ENCODE measurements at regions not wholly inside any gene's neighbourhood (a gene's known extent, or its start where the extent isn't known, plus 50 kb on each side); places are given as distances from the start of the nearest gene placed in this dataset.
A peak's percentile ranks its signal among the peaks of the same experiment; 100 is the strongest.

DNA sequence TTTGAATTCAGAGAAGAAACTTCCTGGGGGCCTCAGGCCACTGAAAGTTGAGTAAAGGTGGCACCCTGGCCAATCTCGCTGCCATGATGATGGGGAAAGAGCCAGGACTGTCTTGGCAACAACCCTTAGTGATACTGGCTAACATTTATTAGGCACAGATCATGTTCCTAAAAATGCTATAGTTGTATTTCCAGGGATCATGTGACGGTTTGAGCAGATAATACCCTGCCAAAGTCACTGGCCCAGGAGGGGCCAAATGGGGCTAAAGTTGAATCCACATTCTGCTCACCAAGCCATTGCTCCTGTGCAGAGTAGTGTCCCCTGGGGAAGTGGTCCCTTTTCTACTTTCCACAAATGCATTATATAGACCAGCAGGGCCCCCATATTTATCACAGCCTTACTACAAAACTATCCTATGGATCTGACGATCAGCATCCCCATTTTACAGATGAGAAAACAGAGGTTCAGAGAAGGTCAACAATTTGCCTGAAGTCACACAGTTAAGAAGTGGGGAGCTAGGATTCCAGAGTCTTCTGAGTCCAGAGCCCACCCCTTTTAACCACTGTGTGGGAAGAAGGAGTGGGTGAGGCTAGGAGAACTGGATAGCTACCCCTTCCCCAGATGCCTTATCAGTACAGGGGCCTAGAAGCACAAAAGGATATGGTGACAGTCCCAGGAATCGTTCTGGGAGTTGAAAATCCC, 300.0 kb upstream of the IRX3 start:
- H3K27me3 ChIP-seq (ENCODE audit: insufficient read depth, insufficient read length), result peaks cover 4% of the 10 kb centered on the region
- H3K9ac ChIP-seq (ENCODE audit: insufficient read length, low read depth), result no peak overlapping the region
- H3K4me1 ChIP-seq (ENCODE audit: insufficient read depth, insufficient read length), result peaks cover 11% of the 10 kb centered on the region
- no peak overlapping the region for H3K4me3 ChIP-seq (ENCODE audit: insufficient read length, low read depth)
- DNase-seq (ENCODE audit: low read depth, low spot score), result no peak
- no peaks in the 10 kb centered on the region for H3K9me3 ChIP-seq (ENCODE audit: insufficient read depth, low read length)
- H3K36me3 ChIP-seq (ENCODE audit: insufficient read depth, insufficient read length, low read length), result no peaks in the 10 kb centered on the region
- TF ChIP-seq ZNF274 (IDR thresholded peaks at IDR 0.05; ENCODE audit: low read depth, low read length) (no peak), YY1 (IDR thresholded peaks at IDR 0.05; ENCODE audit: insufficient read depth, insufficient read length) (no peak), SUZ12 (IDR thresholded peaks at IDR 0.05; ENCODE audit: extremely low read depth, insufficient read depth, insufficient read length) (no peak)

DNA sequence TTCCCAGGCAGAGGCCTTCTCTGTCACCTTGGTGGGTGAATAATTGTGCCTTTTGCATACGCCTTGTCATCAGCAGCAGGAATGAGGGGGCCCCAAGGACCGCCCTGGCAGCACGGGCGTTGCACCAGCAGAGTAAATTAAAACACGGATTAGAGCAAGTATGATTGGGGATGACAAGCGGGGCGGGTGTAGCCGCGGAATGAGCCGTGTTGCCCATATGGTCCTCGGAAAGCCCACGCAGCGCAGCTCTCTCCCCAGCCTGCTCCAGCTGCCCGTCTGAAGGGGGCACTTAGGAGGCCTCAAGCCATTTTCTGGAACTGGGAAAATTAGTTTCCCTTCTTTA, 299.4 kb upstream of the IRX3 start:
- Histone ChIP-seq H3K9ac (ENCODE audit: insufficient read length, low read depth) (peak overlapping the region; percentile 5), H3K36me3 (ENCODE audit: insufficient read depth, insufficient read length, low read length) (no peaks in the 10 kb centered on the region), H3K4me1 (ENCODE audit: insufficient read depth, insufficient read length) (peaks cover 11% of the 10 kb centered on the region), H3K9me3 (ENCODE audit: insufficient read depth, low read length) (no peaks in the 10 kb centered on the region), H3K27me3 (ENCODE audit: insufficient read depth, insufficient read length) (peaks cover 4% of the 10 kb centered on the region), H3K4me3 (ENCODE audit: insufficient read length, low read depth) (no peak overlapping the region)
- TF ChIP-seq YY1 (IDR thresholded peaks at IDR 0.05; ENCODE audit: insufficient read depth, insufficient read length) (no peak), ZNF274 (IDR thresholded peaks at IDR 0.05; ENCODE audit: low read depth, low read length) (no peak), SUZ12 (IDR thresholded peaks at IDR 0.05; ENCODE audit: extremely low read depth, insufficient read depth, insufficient read length) (no peak)
- DNase-seq (ENCODE audit: low read depth, low spot score), result no peak

DNA sequence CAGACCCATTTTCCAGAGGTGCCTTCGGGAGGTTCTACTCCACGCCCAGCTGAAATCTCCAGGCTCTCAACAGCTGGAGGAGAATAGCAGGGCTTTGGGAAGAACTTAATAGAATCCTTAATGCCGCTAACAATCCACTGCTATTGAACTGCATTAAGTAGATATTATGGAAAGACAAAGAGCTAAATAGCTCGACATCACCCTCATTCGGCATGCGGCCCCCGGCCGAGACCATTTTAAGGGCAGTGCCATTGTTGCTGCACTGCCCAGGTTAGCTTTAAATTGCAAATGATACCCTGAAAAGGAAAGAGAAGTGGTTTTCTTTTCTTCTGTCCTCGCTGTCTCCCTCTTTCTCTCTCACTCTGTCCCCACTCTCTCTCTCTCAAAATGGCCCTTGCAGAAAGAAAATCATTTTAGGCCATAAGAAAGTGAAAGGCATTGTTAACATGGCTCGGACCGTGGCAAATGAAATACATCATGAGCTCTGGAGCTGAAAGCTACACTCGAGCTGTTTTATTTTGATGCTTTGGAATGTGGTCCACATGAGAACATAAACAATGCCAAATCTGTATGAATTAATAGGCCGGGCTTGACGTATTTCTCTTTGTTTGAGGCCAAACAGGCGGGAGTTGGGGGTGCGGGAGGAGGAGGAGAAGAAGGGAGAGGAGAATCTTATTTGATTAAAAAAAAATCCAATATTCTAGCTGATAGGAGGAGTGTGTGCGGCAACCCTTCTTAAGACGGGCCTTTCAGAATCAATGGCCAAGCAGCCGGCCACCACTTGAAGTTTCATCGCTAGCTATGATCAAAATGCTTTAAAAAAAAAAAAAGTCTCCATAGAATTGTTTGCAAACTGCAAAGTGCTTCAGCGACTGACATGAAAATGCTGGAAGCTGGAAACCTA, 298.8 kb upstream of the IRX3 start:
- Histone ChIP-seq H3K4me3 (ENCODE audit: insufficient read length, low read depth) (no peak overlapping the region), H3K9ac (ENCODE audit: insufficient read length, low read depth) (peak overlapping the region; percentile 5), H3K36me3 (ENCODE audit: insufficient read depth, insufficient read length, low read length) (no peaks in the 10 kb centered on the region), H3K4me1 (ENCODE audit: insufficient read depth, insufficient read length) (peaks cover 11% of the 10 kb centered on the region), H3K9me3 (ENCODE audit: insufficient read depth, low read length) (no peaks in the 10 kb centered on the region), H3K27me3 (ENCODE audit: insufficient read depth, insufficient read length) (peaks cover 4% of the 10 kb centered on the region)
- peak; percentile 51 for DNase-seq (ENCODE audit: low read depth, low spot score)
- TF ChIP-seq ZNF274 (IDR thresholded peaks at IDR 0.05; ENCODE audit: low read depth, low read length) (no peak), YY1 (IDR thresholded peaks at IDR 0.05; ENCODE audit: insufficient read depth, insufficient read length) (no peak), SUZ12 (IDR thresholded peaks at IDR 0.05; ENCODE audit: extremely low read depth, insufficient read depth, insufficient read length) (no peak)

DNA sequence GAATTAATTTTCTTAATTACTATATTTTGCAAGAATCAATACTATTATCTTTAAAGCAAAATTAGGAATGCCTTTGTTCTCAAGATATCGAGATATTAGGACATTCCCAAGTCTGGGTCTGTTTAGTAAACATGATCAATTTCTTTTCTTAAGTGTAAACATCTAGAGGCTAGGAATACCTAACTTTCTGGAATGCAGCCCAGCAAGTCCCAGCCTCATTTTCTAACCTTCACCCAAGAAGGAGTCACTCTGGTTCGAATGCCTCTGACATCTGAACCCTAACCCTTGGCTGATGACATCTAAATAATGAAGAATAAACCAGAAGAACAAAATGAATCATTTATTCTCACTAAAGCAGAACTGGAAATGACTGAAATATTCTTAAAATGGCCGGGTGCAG, 297.5 kb upstream of the IRX3 start:
- Histone ChIP-seq H3K36me3 (ENCODE audit: insufficient read depth, insufficient read length, low read length) (no peaks in the 10 kb centered on the region), H3K27me3 (ENCODE audit: insufficient read depth, insufficient read length) (peaks cover 4% of the 10 kb centered on the region), H3K9me3 (ENCODE audit: insufficient read depth, low read length) (no peaks in the 10 kb centered on the region), H3K9ac (ENCODE audit: insufficient read length, low read depth) (no peak overlapping the region), H3K4me1 (ENCODE audit: insufficient read depth, insufficient read length) (peaks cover 11% of the 10 kb centered on the region), H3K4me3 (ENCODE audit: insufficient read length, low read depth) (no peak overlapping the region)
- no peak for TF ChIP-seq YY1 (IDR thresholded peaks at IDR 0.05; ENCODE audit: insufficient read depth, insufficient read length)
- TF ChIP-seq SUZ12 (IDR thresholded peaks at IDR 0.05; ENCODE audit: extremely low read depth, insufficient read depth, insufficient read length), result no peak
- no peak for TF ChIP-seq ZNF274 (IDR thresholded peaks at IDR 0.05; ENCODE audit: low read depth, low read length)
- DNase-seq (ENCODE audit: low read depth, low spot score), result no peak

DNA sequence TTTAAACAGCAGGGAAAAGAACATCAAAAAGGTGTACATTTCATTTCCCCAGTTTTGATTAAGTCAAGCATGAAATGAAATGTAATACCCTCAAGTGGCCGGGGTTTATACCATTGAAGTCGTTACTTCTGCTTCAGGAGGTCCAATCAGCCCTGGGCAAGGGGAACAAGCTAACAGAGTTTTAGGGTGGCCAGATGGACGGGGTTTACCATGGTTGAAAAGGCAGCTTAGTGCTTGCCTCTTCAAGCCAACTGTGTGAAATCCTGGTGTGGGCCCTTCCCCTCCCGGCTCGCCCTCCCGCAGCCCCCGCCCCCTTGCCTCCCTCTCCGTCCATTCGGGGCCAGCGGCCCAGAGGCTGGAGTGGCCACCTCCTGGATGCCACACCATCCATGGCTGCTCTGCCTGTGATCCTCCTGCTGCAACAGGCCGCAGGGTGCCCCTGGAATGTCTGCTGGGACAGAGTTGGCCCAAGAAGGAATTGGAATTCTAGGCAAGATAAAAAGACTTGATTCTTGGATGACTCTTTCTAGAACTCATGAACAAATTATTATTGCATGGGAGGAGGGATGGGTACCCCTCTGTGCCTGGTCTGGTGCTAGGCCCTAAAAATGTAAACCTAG, 296.2 kb upstream of the IRX3 start:
- Histone ChIP-seq H3K4me1 (ENCODE audit: insufficient read depth, insufficient read length) (peaks cover 11% of the 10 kb centered on the region), H3K9ac (ENCODE audit: insufficient read length, low read depth) (no peak overlapping the region), H3K9me3 (ENCODE audit: insufficient read depth, low read length) (no peaks in the 10 kb centered on the region), H3K4me3 (ENCODE audit: insufficient read length, low read depth) (no peak overlapping the region), H3K36me3 (ENCODE audit: insufficient read depth, insufficient read length, low read length) (no peaks in the 10 kb centered on the region), H3K27me3 (ENCODE audit: insufficient read depth, insufficient read length) (peaks cover 7% of the 10 kb centered on the region)
- TF ChIP-seq ZNF274 (IDR thresholded peaks at IDR 0.05; ENCODE audit: low read depth, low read length) (no peak), SUZ12 (IDR thresholded peaks at IDR 0.05; ENCODE audit: extremely low read depth, insufficient read depth, insufficient read length) (no peak), YY1 (IDR thresholded peaks at IDR 0.05; ENCODE audit: insufficient read depth, insufficient read length) (no peak)
- DNase-seq (ENCODE audit: low read depth, low spot score), result no peak

DNA sequence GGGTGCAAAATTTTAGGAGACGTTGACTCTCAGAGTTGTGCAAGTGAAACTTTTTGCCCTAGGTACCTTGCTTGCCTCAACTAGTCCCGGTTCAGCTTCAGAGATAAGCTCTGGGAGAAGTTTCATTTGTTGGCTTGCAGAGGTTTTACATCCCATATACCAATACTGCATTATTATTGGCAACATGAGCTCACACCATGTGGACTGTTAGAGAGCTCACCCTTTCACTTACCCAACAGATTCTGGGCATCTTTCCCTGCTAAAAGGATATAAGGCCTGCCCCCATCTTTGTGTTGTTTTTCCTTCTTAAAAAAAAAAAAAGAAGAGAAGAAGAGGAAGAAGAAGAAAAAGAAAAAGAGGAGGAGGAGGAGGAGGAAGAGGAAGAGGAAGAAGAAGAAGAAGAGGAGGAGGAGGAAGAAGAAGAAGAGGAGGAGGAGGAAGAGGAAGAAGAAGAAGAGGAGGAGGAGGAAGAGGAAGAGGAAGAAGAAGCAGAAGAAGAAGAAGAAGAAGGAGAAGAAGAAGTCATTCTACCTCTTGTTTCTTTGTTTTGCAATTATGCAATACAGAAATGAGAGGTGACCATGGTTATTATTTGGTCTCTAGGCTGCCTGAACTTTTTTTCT, 292.6 kb upstream of the IRX3 start:
- H3K4me3 ChIP-seq (ENCODE audit: insufficient read length, low read depth), result no peak overlapping the region
- no peaks in the 10 kb centered on the region for H3K4me1 ChIP-seq (ENCODE audit: insufficient read depth, insufficient read length)
- no peaks in the 10 kb centered on the region for H3K36me3 ChIP-seq (ENCODE audit: insufficient read depth, insufficient read length, low read length)
- DNase-seq (ENCODE audit: low read depth, low spot score), result no peak
- H3K9ac ChIP-seq (ENCODE audit: insufficient read length, low read depth), result no peak overlapping the region
- TF ChIP-seq SUZ12 (IDR thresholded peaks at IDR 0.05; ENCODE audit: extremely low read depth, insufficient read depth, insufficient read length) (no peak), YY1 (IDR thresholded peaks at IDR 0.05; ENCODE audit: insufficient read depth, insufficient read length) (no peak), ZNF274 (IDR thresholded peaks at IDR 0.05; ENCODE audit: low read depth, low read length) (no peak)
- no peaks in the 10 kb centered on the region for H3K9me3 ChIP-seq (ENCODE audit: insufficient read depth, low read length)
- peaks cover 3% of the 10 kb centered on the region for H3K27me3 ChIP-seq (ENCODE audit: insufficient read depth, insufficient read length)

All from NT2/D1 (cell line).